Stimulated activated CD8-positive, alpha-beta memory T cell treated with anti-CD3 and anti-CD28 coated beads, Interleukin-12 subunit alpha, Interleukin-12 subunit beta, amount 100 ng/mL, for 1 hour (primary cell): ENCODE measurements at regions not wholly inside any gene's neighbourhood (a gene's known extent, or its start where the extent isn't known, plus 50 kb on each side); places are given as distances from the start of the nearest gene placed in this dataset.

Experiments
- DNase-seq: peaks from one replicate; pipeline ENCODE4 v3.0.0-alpha.2; 2020; ENCODE audit warnings: low read depth

GRCh38 chr18:78213361-78213994, 766.1 kb upstream of the SALL3 start:
- no peak for DNase-seq

- DNase-seq: no peak
Measured at GRCh38 chr18:78221496-78221895, 758.1 kb upstream of the SALL3 start.

- DNase-seq: no peak
Measured at GRCh38 chr18:78228974-78229373, 750.6 kb upstream of the SALL3 start.

GRCh38 chr18:78230911-78231310, 748.7 kb upstream of the SALL3 start:
- no peak for DNase-seq

DNA sequence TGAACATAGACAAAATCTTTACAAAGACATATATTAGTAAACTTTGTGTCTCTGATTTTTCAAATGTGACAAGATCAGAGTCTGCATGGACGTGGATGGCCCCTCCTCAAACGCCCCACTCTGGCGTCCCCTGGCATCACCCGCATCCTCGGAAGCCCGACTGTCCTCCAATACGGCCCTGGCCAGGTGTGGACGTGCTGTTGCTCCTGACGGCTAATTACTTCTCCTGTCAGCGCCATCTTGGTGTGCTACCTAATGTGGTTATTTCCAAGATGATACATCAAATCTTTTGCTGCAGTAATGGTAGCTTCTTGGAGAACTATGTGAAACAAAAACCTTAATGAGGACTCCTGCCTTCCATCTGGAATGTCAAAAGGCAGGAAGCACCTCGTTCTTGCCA, 747.4 kb upstream of the SALL3 start:
- DNase-seq: no peak

GRCh38 chr18:78237864-78238263, 741.8 kb upstream of the SALL3 start:
- DNase-seq: no peak

GRCh38 chr18:78238404-78239089, 741.1 kb upstream of the SALL3 start:
- DNase-seq: no peak

- no peak for DNase-seq
Measured at GRCh38 chr18:78239090-78239457, 740.5 kb upstream of the SALL3 start.

GRCh38 chr18:78240101-78240500, 739.5 kb upstream of the SALL3 start:
- no peak for DNase-seq

- no peak for DNase-seq
Measured at GRCh38 chr18:78240627-78241252, 738.9 kb upstream of the SALL3 start.

DNA sequence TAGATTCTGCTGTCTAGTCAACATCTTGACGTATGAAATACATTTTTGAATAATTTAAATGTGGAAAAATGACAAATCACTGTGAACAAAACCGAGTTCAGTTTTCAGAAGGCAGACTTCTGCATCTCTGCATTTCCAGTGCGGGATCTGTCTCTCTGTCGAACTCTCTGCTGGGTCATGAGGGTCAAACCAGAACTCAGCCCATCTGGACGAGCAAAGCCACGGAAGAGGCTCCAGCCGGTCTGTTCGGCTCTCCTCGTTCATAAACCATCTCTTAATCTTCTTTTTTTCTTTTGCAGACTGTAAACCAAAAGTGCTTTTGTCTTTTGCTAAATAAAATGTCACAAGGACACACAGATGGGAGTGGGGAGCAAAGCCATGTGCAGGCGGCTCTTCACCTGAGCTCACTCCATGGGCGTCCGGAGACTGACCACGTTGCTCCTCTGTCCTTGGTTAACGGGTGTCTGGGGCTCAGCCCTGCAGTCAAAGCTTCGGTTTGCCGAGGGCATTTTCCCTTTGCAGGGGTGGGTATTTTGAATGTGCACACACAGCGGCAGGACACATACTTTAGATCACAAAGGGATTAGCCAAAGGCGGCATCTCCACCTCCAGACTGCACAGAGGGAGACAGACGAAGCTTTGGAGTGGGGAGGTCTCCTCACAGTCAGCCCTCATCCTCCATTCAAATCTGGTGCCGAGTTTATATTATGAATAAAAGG, 737.9 kb upstream of the SALL3 start:
- no peak for DNase-seq

GRCh38 chr18:78242254-78242643, 737.4 kb upstream of the SALL3 start:
- no peak for DNase-seq

DNA sequence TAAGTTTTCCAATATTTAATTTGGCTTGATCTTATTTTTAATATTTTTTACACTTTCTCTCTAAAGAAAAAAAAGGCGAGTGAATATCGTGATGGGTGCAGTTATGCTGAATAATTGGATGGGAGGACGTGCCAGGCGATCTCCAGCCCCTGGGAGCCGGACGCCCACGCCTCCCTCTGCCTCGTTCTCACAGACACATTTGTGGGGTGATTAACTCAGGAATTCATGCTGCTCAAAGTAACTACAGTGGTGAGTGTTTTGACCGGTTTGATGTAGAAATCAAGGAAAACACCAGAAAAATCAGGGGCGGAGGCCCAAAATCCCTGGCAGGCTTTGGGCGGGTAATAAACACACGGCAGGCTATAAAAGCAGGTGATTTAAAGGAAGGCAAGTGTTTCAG, 736.8 kb upstream of the SALL3 start:
- DNase-seq: no peak

- no peak for DNase-seq
Measured at GRCh38 chr18:78244779-78245178, 734.8 kb upstream of the SALL3 start.

- DNase-seq: no peak
Measured at GRCh38 chr18:78245451-78245850, 734.2 kb upstream of the SALL3 start.

DNA sequence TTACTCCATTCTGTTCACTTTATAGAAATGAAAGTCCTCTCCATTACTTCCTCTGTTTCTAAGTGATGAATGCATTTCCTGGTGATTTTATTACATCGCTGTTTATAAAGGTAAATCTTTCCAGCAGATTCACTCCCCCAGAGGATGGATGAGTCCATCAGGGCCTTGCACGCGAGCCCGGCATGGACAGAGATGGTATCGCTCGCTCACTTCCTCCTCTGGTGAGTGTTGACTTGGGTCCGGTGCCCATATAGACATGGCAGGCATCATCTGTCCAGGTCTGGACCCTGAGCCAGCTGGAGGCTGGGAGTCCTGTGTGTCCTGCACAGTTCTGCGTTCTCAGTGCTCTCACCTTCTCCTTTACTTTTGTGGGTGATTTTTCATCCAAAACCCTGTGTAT, 733.6 kb upstream of the SALL3 start:
- no peak for DNase-seq

GRCh38 chr18:78246588-78246987, 733.0 kb upstream of the SALL3 start:
- DNase-seq: no peak

GRCh38 chr18:78247615-78248289, 731.9 kb upstream of the SALL3 start:
- no peak for DNase-seq

DNA sequence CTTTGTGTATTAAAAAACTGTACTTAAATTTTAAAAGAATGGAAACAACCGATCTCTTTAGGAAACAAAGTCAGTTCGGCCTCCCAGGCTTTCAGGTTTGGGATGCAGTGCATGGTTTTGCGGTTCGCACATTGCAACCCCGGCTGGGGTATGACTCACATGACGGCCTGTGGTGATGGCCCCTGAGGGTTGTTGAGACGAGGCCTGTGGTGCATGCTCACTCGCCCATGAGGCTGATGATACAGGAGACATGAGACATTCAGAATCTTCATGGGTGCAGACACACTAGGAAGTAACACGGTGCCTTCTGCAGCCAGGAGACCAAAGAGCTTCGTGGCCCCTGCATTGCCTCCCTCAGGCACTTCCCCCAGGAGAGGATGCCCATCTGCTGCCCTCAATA, 724.6 kb upstream of the SALL3 start:
- no peak for DNase-seq

GRCh38 chr18:78268226-78268988, 711.2 kb upstream of the SALL3 start:
- no peak for DNase-seq

DNA sequence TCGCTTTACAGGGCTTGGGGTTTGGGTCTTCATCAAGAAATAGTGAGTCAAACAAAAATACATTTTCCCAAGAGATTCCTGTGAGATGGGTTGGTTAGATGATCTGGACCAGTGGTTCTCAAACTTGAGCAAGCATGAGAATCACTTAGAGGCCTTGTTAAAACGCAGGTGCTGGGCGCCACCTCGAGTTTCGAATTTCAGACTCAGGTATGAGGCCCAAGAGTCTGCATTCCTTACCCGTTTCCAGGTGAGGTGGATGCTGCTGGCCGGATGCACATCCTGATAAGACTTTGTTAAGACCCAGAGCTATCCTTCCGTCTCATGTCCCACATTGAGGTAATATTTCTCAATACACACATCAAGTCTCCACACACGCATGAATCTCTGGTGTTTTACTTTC, 707.8 kb upstream of the SALL3 start:
- no peak for DNase-seq

GRCh38 chr18:78273876-78274275, 705.7 kb upstream of the SALL3 start:
- no peak for DNase-seq
